Central memory CD8-positive, alpha-beta T cell (primary cell): ENCODE measurements at regions not wholly inside any gene's neighbourhood (a gene's known extent, or its start where the extent isn't known, plus 50 kb on each side); places are given as distances from the start of the nearest gene placed in this dataset.

Experiments used
- ATAC-seq: fragments of 150-1000 bp; cut with Tn5 transposase; replicated peaks from 2 replicates; pipeline ENCODE4 v1.10.0; 2022; ENCODE audit warnings: mild to moderate bottlenecking, moderate FRiP score, moderate number of reproducible peaks; ENCODE audit not compliant: poor library complexity, severe bottlenecking; ENCODE audit errors: extremely low read depth
- DNase-seq, 2 donors: peaks; one replicate each; pipeline ENCODE4 v3.0.0; 2021; ENCODE audit warnings: low spot score in 2 of 2
- H3K27ac Mint-ChIP-seq: one replicate; pipeline ENCODE4 v1.8.0; 2022; ENCODE audit warnings: low read depth, mild to moderate bottlenecking, moderate library complexity, mixed read lengths
- H3K27me3 Mint-ChIP-seq: one replicate; pipeline ENCODE4 v1.8.0; 2022; ENCODE audit warnings: mixed read lengths
- H3K36me3 Mint-ChIP-seq: one replicate; pipeline ENCODE4 v1.8.0; 2022; ENCODE audit warnings: mild to moderate bottlenecking, moderate library complexity, mixed read lengths; ENCODE audit not compliant: insufficient read depth
- H3K4me1 Mint-ChIP-seq: one replicate; pipeline ENCODE4 v1.8.0; 2022; ENCODE audit warnings: mixed read lengths
- H3K4me3 Mint-ChIP-seq: one replicate; pipeline ENCODE4 v1.8.0; 2022; ENCODE audit warnings: mild to moderate bottlenecking, moderate library complexity, mixed read lengths
- H3K9me3 Mint-ChIP-seq: one replicate; pipeline ENCODE4 v1.8.0; 2022; ENCODE audit warnings: mixed read lengths

DNA sequence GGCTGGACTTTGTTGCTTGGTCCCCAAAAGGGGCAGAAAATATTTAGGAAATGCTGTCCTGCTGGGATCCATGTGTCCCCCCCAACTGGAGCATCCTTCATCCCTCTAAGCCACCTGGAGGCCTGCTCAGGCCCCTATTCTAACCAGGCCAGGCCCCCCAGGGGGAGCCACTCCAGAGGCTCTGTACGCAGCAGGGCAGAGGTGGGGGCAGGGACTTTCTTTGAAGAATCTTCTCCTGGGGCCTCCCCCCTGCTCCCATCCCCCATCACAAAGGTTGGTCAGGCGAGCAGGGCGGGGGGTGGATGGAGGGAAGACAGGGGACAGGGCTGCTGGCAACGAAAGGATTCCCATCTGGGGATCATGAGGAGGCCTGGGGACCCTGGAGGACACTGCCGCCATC lies 170.8 kb downstream of the MN1 start:
- Mint-ChIP-seq H3K4me1 (no peaks in the 10 kb centered on the region), H3K4me3 (no peak overlapping the region), H3K9me3 (no peaks in the 10 kb centered on the region), H3K27ac (no peak overlapping the region), H3K27me3 (peaks cover 1% of the 10 kb centered on the region), H3K36me3 (no peaks in the 10 kb centered on the region)
- no peak for DNase-seq
- ATAC-seq, result no peak

- Mint-ChIP-seq H3K27me3 (peaks cover 10% of the 10 kb centered on the region), H3K4me1 (no peaks in the 10 kb centered on the region), H3K9me3 (no peaks in the 10 kb centered on the region), H3K4me3 (no peak overlapping the region), H3K27ac (no peak overlapping the region), H3K36me3 (no peaks in the 10 kb centered on the region)
- DNase-seq (no peak), ATAC-seq (no peak)
Measured at GRCh38 chr22:27631641-27632040, 169.9 kb downstream of the MN1 start.

GRCh38 chr22:27632451-27633295 lies 168.9 kb downstream of the MN1 start:
- Mint-ChIP-seq H3K4me1 (no peaks in the 10 kb centered on the region), H3K27me3 (peaks cover 16% of the 10 kb centered on the region), H3K27ac (no peak overlapping the region), H3K9me3 (no peaks in the 10 kb centered on the region), H3K36me3 (no peaks in the 10 kb centered on the region), H3K4me3 (no peak overlapping the region)
- DNase-seq (no peak), ATAC-seq (no peak)

- no peak overlapping the region for H3K27ac Mint-ChIP-seq
- ATAC-seq, result no peak
- H3K27me3 Mint-ChIP-seq, result peaks cover 16% of the 10 kb centered on the region
- no peak for DNase-seq
- H3K4me1 Mint-ChIP-seq, result no peaks in the 10 kb centered on the region
- H3K9me3 Mint-ChIP-seq, result no peaks in the 10 kb centered on the region
- no peak overlapping the region for H3K4me3 Mint-ChIP-seq
- H3K36me3 Mint-ChIP-seq, result no peaks in the 10 kb centered on the region
Measured at GRCh38 chr22:27633296-27633871, 168.2 kb downstream of the MN1 start.

- H3K27ac Mint-ChIP-seq, result no peak overlapping the region
- H3K36me3 Mint-ChIP-seq, result no peaks in the 10 kb centered on the region
- DNase-seq (no peak), ATAC-seq (no peak)
- H3K9me3 Mint-ChIP-seq, result no peaks in the 10 kb centered on the region
- peaks cover 16% of the 10 kb centered on the region for H3K27me3 Mint-ChIP-seq
- H3K4me3 Mint-ChIP-seq, result no peak overlapping the region
- no peaks in the 10 kb centered on the region for H3K4me1 Mint-ChIP-seq
Measured at GRCh38 chr22:27634043-27634740, 167.4 kb downstream of the MN1 start.

GRCh38 chr22:27635435-27635834 lies 166.1 kb downstream of the MN1 start:
- no peak for DNase-seq
- Mint-ChIP-seq H3K9me3 (no peaks in the 10 kb centered on the region), H3K4me3 (no peak overlapping the region)

GRCh38 chr22:27635852-27636251 lies 165.7 kb downstream of the MN1 start:
- Mint-ChIP-seq H3K36me3 (no peaks in the 10 kb centered on the region), H3K4me1 (no peaks in the 10 kb centered on the region), H3K4me3 (no peak overlapping the region), H3K27ac (no peak overlapping the region), H3K27me3 (peaks cover 16% of the 10 kb centered on the region), H3K9me3 (no peaks in the 10 kb centered on the region)
- DNase-seq, result no peak
- no peak for ATAC-seq

More at GRCh38 chr22:27635435-27635834, 166.1 kb downstream of the MN1 start:
- Mint-ChIP-seq H3K4me1 (no peaks in the 10 kb centered on the region), H3K36me3 (no peaks in the 10 kb centered on the region), H3K27me3 (peaks cover 16% of the 10 kb centered on the region), H3K27ac (no peak overlapping the region)
- ATAC-seq, result no peak

GRCh38 chr22:27636716-27637508 lies 164.6 kb downstream of the MN1 start:
- no peak for ATAC-seq
- H3K27me3 Mint-ChIP-seq, result peaks cover 16% of the 10 kb centered on the region
- no peak overlapping the region for H3K4me3 Mint-ChIP-seq
- H3K36me3 Mint-ChIP-seq, result no peaks in the 10 kb centered on the region
- no peaks in the 10 kb centered on the region for H3K4me1 Mint-ChIP-seq
- no peaks in the 10 kb centered on the region for H3K9me3 Mint-ChIP-seq
- no peak for DNase-seq
- no peak overlapping the region for H3K27ac Mint-ChIP-seq

DNA sequence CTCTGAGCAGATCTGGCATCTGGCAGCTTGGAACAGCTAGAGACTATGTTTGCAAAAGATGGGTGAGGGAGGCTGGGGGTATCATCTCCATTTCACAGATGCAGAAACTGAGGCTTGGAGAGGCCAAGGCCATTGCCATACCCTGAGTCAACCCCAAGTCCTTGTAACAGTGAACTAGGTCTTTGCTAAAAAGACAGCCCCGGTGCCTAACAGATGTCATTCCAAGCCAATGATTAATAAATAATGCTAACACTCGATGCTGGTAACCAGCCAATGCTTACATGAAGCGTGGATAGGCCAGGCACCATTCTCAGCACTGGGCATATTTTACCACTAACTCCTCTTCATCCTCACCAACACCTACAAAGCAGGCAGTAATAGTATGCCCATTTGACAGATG lies 164.0 kb downstream of the MN1 start:
- Mint-ChIP-seq H3K27ac (no peak overlapping the region), H3K27me3 (peaks cover 16% of the 10 kb centered on the region), H3K4me1 (no peaks in the 10 kb centered on the region), H3K36me3 (no peaks in the 10 kb centered on the region), H3K4me3 (no peak overlapping the region), H3K9me3 (no peaks in the 10 kb centered on the region)
- DNase-seq, result no peak
- ATAC-seq, result no peak

- H3K9me3 Mint-ChIP-seq, result no peaks in the 10 kb centered on the region
- H3K4me1 Mint-ChIP-seq, result no peaks in the 10 kb centered on the region
- H3K36me3 Mint-ChIP-seq, result no peaks in the 10 kb centered on the region
- H3K4me3 Mint-ChIP-seq, result no peak overlapping the region
- ATAC-seq, result no peak
- H3K27ac Mint-ChIP-seq, result no peak overlapping the region
- peaks cover 16% of the 10 kb centered on the region for H3K27me3 Mint-ChIP-seq
- no peak for DNase-seq
Measured at GRCh38 chr22:27638329-27639233, 163.0 kb downstream of the MN1 start.

DNA sequence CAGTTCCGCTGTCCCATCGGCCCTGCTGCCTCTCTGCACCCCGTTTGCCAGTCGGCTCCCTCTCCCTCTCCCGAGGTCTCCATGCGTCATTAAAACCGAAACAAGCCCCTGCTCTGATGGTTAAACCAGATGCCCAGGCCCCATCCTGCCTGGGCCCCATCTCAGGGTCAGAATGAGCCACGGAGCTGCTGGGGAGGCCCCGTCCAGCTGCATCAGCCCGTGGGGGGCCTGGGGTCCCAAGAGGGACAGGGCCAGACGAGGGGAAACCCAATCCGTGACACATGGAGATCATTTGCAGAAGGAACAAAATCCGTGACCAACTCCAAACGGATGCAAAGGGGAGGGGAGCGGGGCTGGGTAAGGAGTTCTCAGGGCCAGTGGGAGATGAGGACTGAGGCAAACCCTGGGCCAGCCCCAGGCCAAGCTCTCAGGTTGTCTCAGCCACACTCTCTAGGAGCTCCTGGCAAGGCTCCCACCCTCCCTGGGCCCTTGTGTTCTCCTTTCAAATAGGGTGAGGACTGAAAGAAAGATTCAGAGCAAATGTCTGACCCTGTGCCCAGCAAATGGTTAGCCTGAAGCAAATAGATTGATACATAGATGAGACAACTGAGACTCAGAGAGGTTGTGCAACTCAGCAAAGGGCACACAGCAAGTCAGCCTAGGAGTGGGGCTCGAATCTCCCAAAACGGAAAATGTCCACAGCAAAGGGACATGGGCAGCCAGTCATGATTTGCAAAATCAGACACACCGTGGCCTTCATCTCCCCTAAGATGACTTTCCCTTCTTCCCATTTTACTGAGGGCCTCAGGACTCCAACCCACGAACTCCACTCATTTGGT lies 162.1 kb downstream of the MN1 start:
- DNase-seq (no peak), ATAC-seq (no peak)
- no peak overlapping the region for H3K4me3 Mint-ChIP-seq
- H3K27ac Mint-ChIP-seq, result no peak overlapping the region
- H3K27me3 Mint-ChIP-seq, result peaks cover 16% of the 10 kb centered on the region
- no peaks in the 10 kb centered on the region for H3K4me1 Mint-ChIP-seq
- no peaks in the 10 kb centered on the region for H3K36me3 Mint-ChIP-seq
- H3K9me3 Mint-ChIP-seq, result no peaks in the 10 kb centered on the region
